Fibroblast of lung (primary cell): ENCODE measurements at regions not wholly inside any gene's neighbourhood (a gene's known extent, or its start where the extent isn't known, plus 50 kb on each side); places are given as distances from the start of the nearest gene placed in this dataset.
"Not testable (repeated sequence)": the region's sequence is repeated elsewhere in the genome, so short reads cannot be mapped to it uniquely, and the experiment has no call there.

ENCODE experiments used
- DNase-seq, 2 donors: peaks; one replicate each; pipeline versions ENCODE4 v3.0.0 to v3.0.0-alpha.2; 2010; ENCODE audit warnings: low read depth in 2 of 2
- H2AFZ ChIP-seq: 2 replicates; pipeline ENCODE4 v1.5.1; 2012; ENCODE audit warnings: low read length, control low read depth, inconsistent platforms
- H3K27ac ChIP-seq: 2 replicates; pipeline ENCODE4 v1.5.1; 2011; ENCODE audit warnings: low read length, control low read depth; ENCODE audit not compliant: insufficient read depth
- H3K27me3 ChIP-seq: 2 replicates; pipeline ENCODE4 v1.5.1; 2011; ENCODE audit warnings: mild to moderate bottlenecking, low read length; ENCODE audit not compliant: control insufficient read depth, insufficient read depth
- H3K36me3 ChIP-seq: 2 replicates; pipeline ENCODE4 v1.5.1; 2011; ENCODE audit warnings: low read length; ENCODE audit not compliant: control insufficient read depth, insufficient read depth
- H3K4me1 ChIP-seq: 2 replicates; pipeline ENCODE4 v1.5.1; 2011; ENCODE audit warnings: low read length; ENCODE audit not compliant: control insufficient read depth, insufficient read depth; ENCODE audit errors: extremely low read depth
- H3K4me2 ChIP-seq: 2 replicates; pipeline ENCODE4 v1.5.1; 2011; ENCODE audit warnings: low read length, control low read depth; ENCODE audit not compliant: insufficient read depth; ENCODE audit errors: extremely low read depth
- H3K4me3 ChIP-seq, 4 experiments: fragments of 200-600 bp in 1 of 4; sonication (generic) in 1 of 4; replicated peaks in 1 of 4; 2 replicates each; pipeline ENCODE4 v1.5.1; 2011 to 2016; ENCODE audit warnings: low read length in 4 of 4, low read depth in 3 of 4, mild to moderate bottlenecking in 3 of 4, control low read depth in 2 of 4, inconsistent platforms in 1 of 4, mixed read lengths in 1 of 4; ENCODE audit not compliant: insufficient read depth in 1 of 4; ENCODE audit errors: control extremely low read depth in 1 of 4
- H3K79me2 ChIP-seq: 2 replicates; pipeline ENCODE4 v1.5.1; 2012; ENCODE audit warnings: mild to moderate bottlenecking, low read length, inconsistent platforms; ENCODE audit not compliant: control insufficient read depth, insufficient read depth
- H3K9ac ChIP-seq: 2 replicates; pipeline ENCODE4 v1.5.1; 2011; ENCODE audit warnings: mild to moderate bottlenecking, low read length, control low read depth; ENCODE audit not compliant: insufficient read depth
- H3K9me3 ChIP-seq: 2 replicates; pipeline ENCODE4 v1.5.1; 2012; ENCODE audit warnings: low read depth, low read length; ENCODE audit not compliant: control insufficient read depth, insufficient read depth
- H4K20me1 ChIP-seq: 2 replicates; pipeline ENCODE4 v1.5.1; 2011; ENCODE audit warnings: low read length; ENCODE audit not compliant: control insufficient read depth, insufficient read depth; ENCODE audit errors: extremely low read depth

DNA sequence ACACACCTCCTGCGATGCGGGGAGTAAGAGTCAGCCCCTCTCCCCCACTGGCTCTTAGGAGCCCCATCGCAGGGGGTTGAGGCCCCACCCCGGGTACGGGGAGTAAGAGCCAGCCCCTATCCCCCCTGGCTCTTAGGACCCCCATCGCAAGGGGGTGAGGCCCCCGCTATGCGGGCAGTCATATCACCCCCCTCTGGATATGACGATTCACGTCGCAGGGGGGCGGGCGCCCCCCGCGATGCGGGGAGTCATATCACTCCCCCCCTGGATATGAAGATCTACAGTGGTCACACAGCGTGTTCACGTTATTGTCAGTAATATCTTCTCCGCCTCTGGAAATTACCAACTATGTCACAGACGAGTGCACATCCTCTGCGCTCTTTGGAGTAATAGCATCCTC is 61.1 kb downstream of the DEFB131A start:
- H3K27me3 ChIP-seq, H3K4me3 ChIP-seq, H3K9ac ChIP-seq, H3K27ac ChIP-seq, DNase-seq, H3K36me3 ChIP-seq, H3K9me3 ChIP-seq, H2AFZ ChIP-seq, H3K4me2 ChIP-seq, H3K79me2 ChIP-seq, H4K20me1 ChIP-seq, H3K4me1 ChIP-seq: not testable (repeated sequence)

DNA sequence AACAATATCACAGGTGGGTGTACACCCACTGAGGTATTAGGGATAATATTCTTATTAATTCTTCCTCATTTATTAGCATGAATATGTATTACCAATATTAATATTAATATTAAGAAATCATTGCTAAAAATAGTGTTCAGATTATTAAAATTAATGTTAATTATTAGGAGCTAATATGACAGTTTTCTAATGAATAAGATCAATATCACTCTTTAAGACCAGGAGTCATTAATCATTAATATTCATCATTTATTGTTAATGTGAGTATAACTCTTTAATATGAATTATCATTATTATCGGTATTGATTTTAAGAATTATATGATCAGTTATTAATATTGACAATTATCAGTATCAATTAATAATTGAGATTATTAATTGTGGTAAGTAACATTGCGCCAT is 62.5 kb downstream of the DEFB131A start:
- not testable (repeated sequence) for H3K9me3 ChIP-seq, H3K36me3 ChIP-seq, H3K79me2 ChIP-seq, H3K4me2 ChIP-seq, H3K9ac ChIP-seq, H3K27me3 ChIP-seq, DNase-seq, H3K27ac ChIP-seq, H3K4me3 ChIP-seq, H3K4me1 ChIP-seq, H2AFZ ChIP-seq, H4K20me1 ChIP-seq

- not testable (repeated sequence) for H2AFZ ChIP-seq, H3K27me3 ChIP-seq, H3K9me3 ChIP-seq, H3K79me2 ChIP-seq, H3K4me1 ChIP-seq, H3K27ac ChIP-seq, H3K4me2 ChIP-seq, H4K20me1 ChIP-seq, DNase-seq, H3K36me3 ChIP-seq, H3K4me3 ChIP-seq, H3K9ac ChIP-seq
Observed at GRCh38 chr4:9512941-9513340, 68.7 kb downstream of the DEFB131A start.

DNA sequence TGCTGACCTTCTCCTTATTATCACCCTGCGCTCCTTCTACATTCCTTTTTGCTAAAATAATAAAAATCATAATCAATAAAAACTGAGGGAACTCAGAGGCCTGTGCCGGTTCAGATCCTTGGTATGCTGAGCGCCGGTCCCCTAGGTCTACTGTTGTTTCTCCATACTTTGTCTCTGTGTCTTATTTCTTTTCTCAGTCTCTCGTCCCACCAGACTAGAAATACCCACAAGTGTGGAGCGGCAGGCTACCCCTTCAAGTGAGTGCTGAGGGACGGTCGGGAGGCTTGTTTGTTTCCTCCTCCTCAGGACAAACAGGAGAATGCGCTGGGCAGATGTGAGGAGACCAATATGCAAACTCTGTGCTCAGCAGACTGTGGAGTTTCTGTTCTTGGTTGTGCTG is 75.4 kb downstream of the DEFB131A start:
- H3K4me2 ChIP-seq, H3K27ac ChIP-seq, H3K9me3 ChIP-seq, H3K4me1 ChIP-seq, H4K20me1 ChIP-seq, H3K4me3 ChIP-seq, DNase-seq, H3K36me3 ChIP-seq, H2AFZ ChIP-seq, H3K79me2 ChIP-seq, H3K9ac ChIP-seq, H3K27me3 ChIP-seq: not testable (repeated sequence)

- not testable (repeated sequence) for H3K27ac ChIP-seq, H3K27me3 ChIP-seq, DNase-seq, H3K36me3 ChIP-seq, H3K9me3 ChIP-seq, H3K9ac ChIP-seq, H3K79me2 ChIP-seq, H3K4me2 ChIP-seq, H3K4me3 ChIP-seq, H3K4me1 ChIP-seq, H4K20me1 ChIP-seq, H2AFZ ChIP-seq
Observed at GRCh38 chr4:9522903-9523302, 78.7 kb downstream of the DEFB131A start.

GRCh38 chr4:9524406-9524805 is 80.2 kb downstream of the DEFB131A start:
- H3K4me1 ChIP-seq, H3K79me2 ChIP-seq, H3K27me3 ChIP-seq, H3K36me3 ChIP-seq, H4K20me1 ChIP-seq, H3K27ac ChIP-seq, H3K4me2 ChIP-seq, H3K9me3 ChIP-seq, H3K4me3 ChIP-seq, DNase-seq, H3K9ac ChIP-seq, H2AFZ ChIP-seq: not testable (repeated sequence)
